Trophoblast cell (in vitro differentiated cells and primary cell): ENCODE measurements at regions not wholly inside any gene's neighbourhood (a gene's known extent, or its start where the extent isn't known, plus 50 kb on each side); places are given as distances from the start of the nearest gene placed in this dataset.

ENCODE experiments used
- DNase-seq, 2 donors: peaks; one replicate each; pipeline ENCODE4 v3.0.0-alpha.2; 2016
- H2AFZ ChIP-seq: 2 replicates; pipeline ENCODE4 v1.6.1; 2013; ENCODE audit warnings: low read length, moderate library complexity, mild to moderate bottlenecking; ENCODE audit not compliant: insufficient read depth, poor library complexity
- H2AK5ac ChIP-seq: 2 replicates; pipeline ENCODE4 v1.6.1; 2013; ENCODE audit warnings: mild to moderate bottlenecking, low read length
- H2BK120ac ChIP-seq: 2 replicates; pipeline ENCODE4 v1.6.1; 2013; ENCODE audit warnings: low read length, mild to moderate bottlenecking, moderate library complexity; ENCODE audit not compliant: insufficient read depth, poor library complexity
- H2BK12ac ChIP-seq: 2 replicates; pipeline ENCODE4 v1.6.1; 2013; ENCODE audit warnings: mild to moderate bottlenecking, low read length, moderate library complexity
- H2BK5ac ChIP-seq: 2 replicates; pipeline ENCODE4 v1.6.1; 2013; ENCODE audit warnings: low read length, low read depth, moderate library complexity, mild to moderate bottlenecking; ENCODE audit not compliant: poor library complexity
- H3K14ac ChIP-seq: 2 replicates; pipeline ENCODE4 v1.6.1; 2013; ENCODE audit warnings: mild to moderate bottlenecking, low read length
- H3K18ac ChIP-seq: 2 replicates; pipeline ENCODE4 v1.6.1; 2013; ENCODE audit warnings: mild to moderate bottlenecking, low read length
- H3K23ac ChIP-seq: 2 replicates; pipeline ENCODE4 v1.6.1; 2013; ENCODE audit warnings: low read length
- H3K27ac ChIP-seq: 2 replicates; pipeline ENCODE4 v1.5.1; 2013; ENCODE audit warnings: low read depth, mild to moderate bottlenecking, inconsistent platforms, low read length, moderate library complexity
- H3K27me3 ChIP-seq: 2 replicates; pipeline ENCODE4 v1.6.1; 2013; ENCODE audit warnings: inconsistent platforms, mild to moderate bottlenecking, low read length, moderate library complexity; ENCODE audit not compliant: insufficient read depth
- H3K36me3 ChIP-seq, 2 experiments: 1 replicate in 1 of 2; 2 replicates in 1 of 2; pipeline ENCODE4 v1.6.1; 2013; ENCODE audit warnings: low read length in 2 of 2, mild to moderate bottlenecking in 2 of 2, moderate library complexity in 1 of 2; ENCODE audit not compliant: insufficient read depth in 2 of 2, control insufficient read depth in 1 of 2
- H3K4ac ChIP-seq: 2 replicates; pipeline ENCODE4 v1.6.1; 2013; ENCODE audit warnings: low read depth, mild to moderate bottlenecking, low read length, moderate library complexity
- H3K4me1 ChIP-seq, 2 experiments: 1 replicate in 1 of 2; 2 replicates in 1 of 2; pipeline ENCODE4 v1.6.1; 2013; ENCODE audit warnings: low read length in 2 of 2, mild to moderate bottlenecking in 2 of 2, moderate library complexity in 1 of 2; ENCODE audit not compliant: insufficient read depth in 2 of 2, control insufficient read depth in 1 of 2
- H3K4me2 ChIP-seq: 2 replicates; pipeline ENCODE4 v1.6.1; 2013; ENCODE audit warnings: inconsistent platforms, mild to moderate bottlenecking, low read length, moderate library complexity
- H3K4me3 ChIP-seq: 2 replicates; pipeline ENCODE4 v1.5.1; 2013; ENCODE audit warnings: mild to moderate bottlenecking, low read depth, low read length, inconsistent platforms
- H3K79me1 ChIP-seq: one replicate; pipeline ENCODE4 v1.6.1; 2013; ENCODE audit warnings: low read length
- H3K79me2 ChIP-seq: 2 replicates; pipeline ENCODE4 v1.6.1; 2013; ENCODE audit warnings: low read length, mild to moderate bottlenecking; ENCODE audit not compliant: control insufficient read depth, insufficient read depth, poor library complexity
- H3K9ac ChIP-seq: 2 replicates; pipeline ENCODE4 v1.6.1; 2013; ENCODE audit warnings: mild to moderate bottlenecking, low read length
- H3K9me3 ChIP-seq: 2 replicates; pipeline ENCODE4 v1.6.1; 2013; ENCODE audit warnings: low read depth, mild to moderate bottlenecking, control low read depth, inconsistent platforms, low read length; ENCODE audit not compliant: insufficient read depth
- H4K12ac ChIP-seq: 2 replicates; pipeline ENCODE4 v1.6.1; 2013; ENCODE audit warnings: low read depth, mild to moderate bottlenecking, low read length, moderate library complexity
- H4K8ac ChIP-seq: 2 replicates; pipeline ENCODE4 v1.6.1; 2013; ENCODE audit warnings: low read depth, mild to moderate bottlenecking, low read length, moderate library complexity
- H4K91ac ChIP-seq: one replicate; pipeline ENCODE4 v1.6.1; 2013; ENCODE audit warnings: low read depth, mild to moderate bottlenecking, low read length, moderate library complexity
- WGBS: extraction: QIAGEN DNeasy Blood & Tissue Kit; methylation state at CpG from one replicate; pipeline ENCODE4 v1.1.7; 2013; ENCODE audit warnings: missing lambda C conversion rate; ENCODE audit not compliant: insufficient read length, insufficient coverage; ENCODE audit errors: extremely low coverage; 5-methylcytosine and 5-hydroxymethylcytosine counted together

DNA sequence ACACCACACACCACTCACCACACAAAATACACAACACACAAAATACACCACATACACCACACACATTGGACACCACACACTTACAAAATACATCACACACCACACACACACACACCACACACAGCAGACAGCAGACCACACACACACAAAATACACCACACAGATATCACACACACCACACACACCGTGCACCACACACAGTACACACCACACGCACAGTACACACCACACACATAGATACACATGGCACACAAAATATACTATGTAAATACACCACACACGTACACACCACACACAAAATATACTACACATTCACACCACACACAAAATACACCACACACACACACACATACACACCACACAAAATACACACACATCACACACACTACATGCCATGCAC, 1243.5 kb downstream of the BRD1 start:
- Histone ChIP-seq H3K79me1 (no peaks in the 10 kb centered on the region), H3K18ac (no peak overlapping the region), H3K36me3 (no peaks in the 10 kb centered on the region), H3K9me3 (peaks cover 7% of the 10 kb centered on the region), H4K12ac (no peak overlapping the region), H3K27ac (no peak overlapping the region), H3K23ac (no peak overlapping the region), H2AK5ac (no peak overlapping the region), H4K91ac (no peak overlapping the region), H3K79me2 (no peaks in the 10 kb centered on the region), H4K8ac (no peak overlapping the region), H3K9ac (no peak overlapping the region), H3K4ac (no peak overlapping the region), H3K27me3 (no peaks in the 10 kb centered on the region), H2BK5ac (no peak overlapping the region), H3K4me3 (peak overlapping the region; percentile 54), H3K14ac (no peak overlapping the region), H3K4me1 (no peaks in the 10 kb centered on the region), H2BK120ac (no peak overlapping the region), H3K4me2 (no peak overlapping the region), H2BK12ac (no peak overlapping the region), H2AFZ (no peak overlapping the region)
- DNase-seq, result no peak
- 100% methylated on average over 1 of the region's 3 CpGs for WGBS

GRCh38 chr22:48581796-48582469, 1245.7 kb downstream of the BRD1 start:
- Histone ChIP-seq H3K18ac (no peak overlapping the region), H2BK5ac (no peak overlapping the region), H3K4me3 (no peak overlapping the region), H2BK12ac (no peak overlapping the region), H2BK120ac (no peak overlapping the region), H4K12ac (no peak overlapping the region), H3K27me3 (peaks cover 3% of the 10 kb centered on the region), H3K23ac (peak overlapping the region; percentile 7), H3K4ac (no peak overlapping the region), H3K14ac (no peak overlapping the region), H4K8ac (no peak overlapping the region), H3K79me2 (no peaks in the 10 kb centered on the region), H3K4me1 (no peaks in the 10 kb centered on the region), H3K9ac (no peak overlapping the region), H3K9me3 (peaks cover 9% of the 10 kb centered on the region), H3K79me1 (no peaks in the 10 kb centered on the region), H3K4me2 (no peak overlapping the region), H3K36me3 (no peaks in the 10 kb centered on the region), H3K27ac (no peak overlapping the region), H2AK5ac (no peak overlapping the region), H4K91ac (no peak overlapping the region), H2AFZ (no peak overlapping the region)
- WGBS, result 100% methylated on average over 3 of the region's 20 CpGs
- DNase-seq, result no peak

GRCh38 chr22:48581205-48581766, 1246.4 kb downstream of the BRD1 start:
- H3K18ac ChIP-seq, result no peak overlapping the region
- WGBS, result no CpG with 5 or more reads among the region's 23 CpGs

DNA sequence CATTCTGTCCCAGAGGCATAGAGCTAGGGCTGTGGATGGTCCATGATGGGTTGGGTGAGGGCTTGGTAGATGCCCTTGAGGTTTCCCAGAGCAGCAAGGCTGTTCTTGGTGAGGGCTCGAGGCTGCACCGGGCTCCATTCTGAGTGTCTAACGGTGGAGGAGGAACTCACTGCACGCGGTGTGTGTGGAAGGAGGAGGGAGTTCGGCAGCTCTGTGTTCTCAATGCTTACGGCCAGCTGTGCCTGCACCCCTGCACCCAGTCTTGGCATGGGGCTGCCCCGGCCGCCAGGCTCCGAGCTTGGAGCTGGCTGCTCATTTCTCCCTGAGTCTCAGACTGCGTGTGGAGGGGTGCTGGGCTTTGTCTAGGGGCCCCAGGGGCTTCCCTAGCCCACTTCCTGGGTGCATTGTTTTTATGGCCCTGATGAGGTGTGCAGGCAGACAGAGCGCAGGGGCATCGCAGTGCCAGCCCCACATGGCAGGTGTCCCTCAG, 1247.1 kb downstream of the BRD1 start:
- no peak overlapping the region for H2AFZ ChIP-seq
- H2BK120ac ChIP-seq, result no peak overlapping the region
- H4K91ac ChIP-seq, result no peak overlapping the region
- no peak overlapping the region for H3K23ac ChIP-seq
- H4K8ac ChIP-seq, result no peak overlapping the region
- H3K4ac ChIP-seq, result no peak overlapping the region
- no peak overlapping the region for H3K14ac ChIP-seq
- H3K4me3 ChIP-seq, result no peak overlapping the region
- H3K27me3 ChIP-seq, result peaks cover 11% of the 10 kb centered on the region
- no peak overlapping the region for H2AK5ac ChIP-seq
- H3K27ac ChIP-seq, result no peak overlapping the region
- WGBS, result no CpG with 5 or more reads among the region's 13 CpGs
- no peaks in the 10 kb centered on the region for H3K79me1 ChIP-seq
- no peaks in the 10 kb centered on the region for H3K36me3 ChIP-seq
- no peaks in the 10 kb centered on the region for H3K79me2 ChIP-seq
- H3K18ac ChIP-seq, result no peak overlapping the region
- H3K4me2 ChIP-seq, result no peak overlapping the region
- no peak for DNase-seq
- no peak overlapping the region for H4K12ac ChIP-seq
- H3K9me3 ChIP-seq, result peaks cover 9% of the 10 kb centered on the region
- H2BK12ac ChIP-seq, result no peak overlapping the region
- no peak overlapping the region for H2BK5ac ChIP-seq
- peaks cover 3 to 5% of the 10 kb centered on the region in 2 experiments for H3K4me1 ChIP-seq
- no peak overlapping the region for H3K9ac ChIP-seq

More at GRCh38 chr22:48581205-48581766, 1246.4 kb downstream of the BRD1 start:
- no peak overlapping the region for H3K27ac ChIP-seq
- peaks cover 9% of the 10 kb centered on the region for H3K9me3 ChIP-seq
- no peak overlapping the region for H2BK12ac ChIP-seq
- no peak overlapping the region for H2AK5ac ChIP-seq
- no peak overlapping the region for H3K9ac ChIP-seq
- no peak overlapping the region for H3K23ac ChIP-seq
- no peak overlapping the region for H3K4me2 ChIP-seq
- H4K12ac ChIP-seq, result no peak overlapping the region
- H3K14ac ChIP-seq, result no peak overlapping the region
- H2BK5ac ChIP-seq, result no peak overlapping the region
- H3K79me2 ChIP-seq, result no peaks in the 10 kb centered on the region
- H4K91ac ChIP-seq, result no peak overlapping the region
- H3K36me3 ChIP-seq, result no peaks in the 10 kb centered on the region
- no peak overlapping the region for H3K4ac ChIP-seq
- H3K79me1 ChIP-seq, result no peaks in the 10 kb centered on the region
- no peak for DNase-seq
- peaks cover 2 to 4% of the 10 kb centered on the region in 2 experiments for H3K4me1 ChIP-seq
- H4K8ac ChIP-seq, result no peak overlapping the region
- H2AFZ ChIP-seq, result no peak overlapping the region
- no peak overlapping the region for H3K4me3 ChIP-seq
- no peak overlapping the region for H2BK120ac ChIP-seq
- peaks cover 9% of the 10 kb centered on the region for H3K27me3 ChIP-seq
